PFSK-1 (cell line): ENCODE measurements at regions not wholly inside any gene's neighbourhood (a gene's known extent, or its start where the extent isn't known, plus 50 kb on each side); places are given as distances from the start of the nearest gene placed in this dataset.

Experiments used
- FOXP2 ChIP-seq: optimal IDR thresholded peaks from 2 replicates; pipeline ENCODE3; 2011; ENCODE audit warnings: borderline replicate concordance, control low read depth, inconsistent platforms; ENCODE audit not compliant: insufficient read depth; ENCODE audit errors: extremely low read length, extremely low read depth
- POLR2AphosphoS5 ChIP-seq: IDR thresholded peaks from 2 replicates; pipeline ENCODE4 v1.6.1; 2012; ENCODE audit warnings: low read depth, mild to moderate bottlenecking, control low read depth, low read length, moderate library complexity
- REST ChIP-seq, 2 experiments: IDR thresholded peaks; 2 replicates each; pipeline versions ENCODE4 v1.6.1 to v1.8.0; 2011 to 2012; ENCODE audit warnings: low read depth in 2 of 2, low read length in 2 of 2, control low read depth in 1 of 2, inconsistent platforms in 1 of 2, mild to moderate bottlenecking in 1 of 2, moderate library complexity in 1 of 2; ENCODE audit not compliant: insufficient read depth in 1 of 2
- SIN3A ChIP-seq: IDR thresholded peaks from 2 replicates; pipeline ENCODE4 v1.6.1; 2012; ENCODE audit warnings: mild to moderate bottlenecking, low read length, moderate library complexity, borderline replicate concordance; ENCODE audit not compliant: insufficient read depth
- TAF1 ChIP-seq: IDR thresholded peaks from 2 replicates; pipeline ENCODE4 v1.6.1; 2012; ENCODE audit warnings: low read length, control low read depth, borderline replicate concordance; ENCODE audit not compliant: insufficient read depth

- TF ChIP-seq REST (IDR thresholded peaks at IDR 0.05; ENCODE audit: insufficient read depth in 1 of 2, low read depth in 2 of 2, low read length in 2 of 2) (no peak), POLR2AphosphoS5 (no peak), SIN3A (no peak), TAF1 (no peak), FOXP2 (no peak)
Measured at GRCh38 chr11:134711588-134711987, 299.5 kb upstream of the B3GAT1 start.
